GM12878 (cell line): ENCODE measurements at regions not wholly inside any gene's neighbourhood (a gene's known extent, or its start where the extent isn't known, plus 50 kb on each side); places are given as distances from the start of the nearest gene placed in this dataset.

Experiments
- ATAC-seq: fragments of 200-7000 bp; cut with Tn5 transposase; 3 replicates; pipeline ENCODE4 v1.9.1; 2020; ENCODE audit warnings: mild to moderate bottlenecking, moderate library complexity
- BruUV-seq: library from RNA; stranded (reverse); fragments of 400-500 nt; replicated peaks from 2 replicates; lab custom pipeline; 2021; lab: Mats Ljungman, UMichigan
- CTCF ChIA-PET: fragments of 300-600 bp; sonication (Branson Sonifier 250); formaldehyde crosslinking; extraction: SDS; loops from one replicate; lab custom pipeline; 2021; ENCODE audit warnings: inconsistent platforms; lab: Yijun Ruan, JAX
- POLR2A ChIA-PET: fragments of 350-600 bp; formaldehyde crosslinking; extraction: SDS; loops from one replicate; lab custom pipeline; 2021; ENCODE audit warnings: inconsistent platforms; lab: Charles Lee
- RAD21 ChIA-PET: fragments of 300-600 bp; sonication (Branson Sonifier 250); formaldehyde crosslinking; loops from one replicate; lab custom pipeline; 2023; ENCODE audit warnings: antibody characterized with exemption; ENCODE audit not compliant: unreplicated experiment; lab: Charles Lee
- SMC1A ChIA-PET: fragments of 300-600 bp; sonication (Branson Sonifier 250); formaldehyde crosslinking; loops from one replicate; lab custom pipeline; 2023; ENCODE audit not compliant: unreplicated experiment, uncharacterized antibody; lab: Charles Lee
- DNase-seq: peaks from one replicate; pipeline ENCODE4 v3.0.0-alpha.2; 2011; ENCODE audit warnings: low read depth, low spot score
- FAIRE-seq: peaks from 3 replicates; lab custom pipeline; 2011; peaks lifted over from hg19 to GRCh38; lab: Jason Lieb, UNC
- H2AFZ ChIP-seq: 2 replicates; pipeline ENCODE4 v1.6.0; 2011; ENCODE audit warnings: low read depth, low read length, control low read depth; ENCODE audit not compliant: control insufficient read depth
- H3K27ac ChIP-seq: 2 replicates; pipeline ENCODE4 v1.5.1; 2011; ENCODE audit warnings: control low read depth; ENCODE audit not compliant: control insufficient read depth, insufficient read depth
- H3K27me3 ChIP-seq, 2 experiments: replicated peaks in 1 of 2; 2 replicates each; pipeline versions ENCODE4 v1.6.0 to v1.6.1; 2011; ENCODE audit warnings: low read length in 1 of 2; ENCODE audit not compliant: control insufficient read depth in 2 of 2, insufficient read depth in 2 of 2
- H3K36me3 ChIP-seq, 2 experiments: 2 replicates each; pipeline ENCODE4 v1.5.1; 2011; ENCODE audit warnings: low read length in 1 of 2; ENCODE audit not compliant: control insufficient read depth in 2 of 2, insufficient read depth in 2 of 2
- H3K4me1 ChIP-seq: 2 replicates; pipeline ENCODE4 v1.6.1; 2011; ENCODE audit warnings: mild to moderate bottlenecking, low read length, moderate library complexity, mixed read lengths; ENCODE audit not compliant: control insufficient read depth, insufficient read depth
- H3K4me2 ChIP-seq: 2 replicates; pipeline ENCODE4 v1.6.0; 2011; ENCODE audit warnings: control low read depth; ENCODE audit not compliant: control insufficient read depth, insufficient read depth
- H3K4me3 ChIP-seq: fragments of 200-600 bp; sonication (generic); 2 replicates; pipeline ENCODE4 v1.5.1; 2016
- H3K79me2 ChIP-seq: 2 replicates; pipeline ENCODE4 v1.6.0; 2011; ENCODE audit warnings: low read length; ENCODE audit not compliant: control insufficient read depth, insufficient read depth
- H3K9ac ChIP-seq: 2 replicates; pipeline ENCODE4 v1.8.0; 2011; ENCODE audit warnings: low read length, control low read depth, mixed read lengths; ENCODE audit not compliant: control insufficient read depth, insufficient read depth
- H3K9me3 ChIP-seq: replicated peaks from 3 replicates; pipeline ENCODE4 v1.5.1; 2011; ENCODE audit warnings: mild to moderate bottlenecking, low read length; ENCODE audit not compliant: control insufficient read depth, insufficient read depth
- H4K20me1 ChIP-seq: 2 replicates; pipeline ENCODE4 v1.6.0; 2011; ENCODE audit not compliant: control insufficient read depth, insufficient read depth
- BACH1 ChIP-seq: fragments of 450-650 bp; IDR thresholded peaks from 2 replicates; pipeline ENCODE4 v1.6.1; 2017; ENCODE audit warnings: mild to moderate bottlenecking, borderline replicate concordance
- HDAC6 ChIP-seq: fragments of 200-600 bp; sonication (generic); IDR thresholded peaks from one replicate; pipeline ENCODE4 v1.8.0; 2017; ENCODE audit warnings: antibody characterized with exemption; ENCODE audit not compliant: unreplicated experiment
- NR2F1 ChIP-seq: fragments of 450-650 bp; conservative IDR thresholded peaks from 2 replicates; pipeline ENCODE4 v1.6.1; 2017; ENCODE audit warnings: mild to moderate bottlenecking
- SPI1 ChIP-seq: IDR thresholded peaks from 2 replicates; pipeline ENCODE4 v1.6.1; 2011; ENCODE audit warnings: low read depth, mild to moderate bottlenecking, low read length, moderate library complexity, borderline replicate concordance; ENCODE audit not compliant: insufficient read depth
- TBL1XR1 ChIP-seq: IDR thresholded peaks from 2 replicates; pipeline ENCODE4 v1.6.1; 2012; ENCODE audit warnings: low read depth, low read length, improper control_type of control experiment
- ZNF207 ChIP-seq: fragments of 450-650 bp; IDR thresholded peaks from 2 replicates; pipeline ENCODE4 v1.6.1; 2014; ENCODE audit warnings: antibody characterized with exemption, mild to moderate bottlenecking, borderline replicate concordance
- WGBS: methylation state at CpG from one replicate; pipeline ENCODE4 v1.1.6; 2016; ENCODE audit warnings: low lambda C conversion rate; ENCODE audit not compliant: insufficient replicate concordance, insufficient coverage; ENCODE audit errors: missing lambda C conversion rate; 5-methylcytosine and 5-hydroxymethylcytosine counted together
- in situ Hi-C: fragments of 300-500 bp; cut with MboI; formaldehyde crosslinking; loops from 9 replicates; pipeline ENCODE4 v1.14.3; 2018; ENCODE audit warnings: mixed read lengths
- intact Hi-C: fragments of 100-400 bp; cut with micrococcal nuclease; formaldehyde crosslinking; loops from one replicate; pipeline ENCODE4 v1.14.2; 2022; ENCODE audit not compliant: unreplicated experiment
- TF ChIP-seq, protein P1 (sequence below): IDR thresholded peaks from 2 replicates; pipeline ENCODE4 v1.6.1; 2012; ENCODE audit warnings: mild to moderate bottlenecking, low read depth, low read length
- TF ChIP-seq, protein P2 (sequence below): fragments of 450-650 bp; formaldehyde crosslinking; IDR thresholded peaks from 2 replicates; pipeline ENCODE4 v1.5.0; 2022; ENCODE audit warnings: mild to moderate bottlenecking, missing genetic modification characterization
- TF ChIP-seq, protein P3 (sequence below): fragments of 450-650 bp; IDR thresholded peaks from 2 replicates; pipeline ENCODE4 v1.6.1; 2018; ENCODE audit warnings: mild to moderate bottlenecking, low read depth, moderate library complexity; ENCODE audit not compliant: partially characterized antibody
- TF ChIP-seq, protein P4 (sequence below): IDR thresholded peaks from 2 replicates; pipeline ENCODE4 v1.6.1; 2012; ENCODE audit warnings: low read depth, low read length, improper control_type of control experiment
- TF ChIP-seq, protein P5 (sequence below): fragments of 450-650 bp; IDR thresholded peaks from 2 replicates; pipeline ENCODE4 v1.6.1; 2014; ENCODE audit warnings: mild to moderate bottlenecking

DNA sequence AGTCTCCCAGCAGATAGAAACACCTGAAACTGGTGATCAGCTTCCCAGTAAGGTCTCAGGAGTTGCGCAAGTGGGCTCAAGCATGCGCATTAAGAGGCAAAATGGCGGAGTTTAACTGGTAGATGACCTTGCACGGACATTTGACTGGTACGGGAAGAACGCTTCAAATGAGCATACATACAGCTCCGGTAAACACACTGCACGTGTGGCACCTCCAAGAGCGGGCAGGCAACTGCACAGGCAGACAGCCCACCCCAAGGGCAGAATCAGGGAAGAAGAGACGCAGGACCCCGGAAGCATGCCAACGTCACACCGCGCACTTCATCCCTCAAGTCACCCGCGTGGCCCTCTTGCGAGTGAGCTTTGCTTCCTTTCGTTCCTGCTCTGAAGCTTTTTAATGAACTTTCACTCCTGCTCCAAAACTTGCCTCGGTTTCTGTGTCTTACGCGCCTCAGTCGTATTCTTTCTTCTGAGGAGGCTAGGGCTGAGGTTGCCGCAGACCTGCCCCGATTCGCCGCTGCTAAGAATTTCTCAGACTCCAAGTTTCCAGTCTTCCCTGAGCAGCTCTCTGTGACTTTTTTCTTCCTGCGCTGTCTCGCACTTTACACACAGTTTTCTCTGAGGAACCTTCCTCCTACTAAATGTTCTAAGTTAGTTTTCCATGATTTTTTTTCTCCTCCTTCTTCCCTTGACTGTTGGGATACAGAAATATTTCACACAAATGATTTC lies 180.7 kb upstream of the ZFP42 start:
- in situ Hi-C loops = no loop called here
- ChIA-PET CTCF (no interaction called here), RAD21 (no interaction called here), POLR2A (no interaction called here), SMC1A (no interaction called here)
- no peaks in the 10 kb centered on the region for H4K20me1 ChIP-seq
- H3K36me3 ChIP-seq = no peaks in the 10 kb centered on the region
- no peaks in the 10 kb centered on the region for H3K79me2 ChIP-seq
- WGBS = 76% methylated on average over 25 of the region's 28 CpGs
- H2AFZ ChIP-seq = no peak overlapping the region
- FAIRE-seq (no peak), ATAC-seq (no peak), DNase-seq (no peak)
- no peaks in the 10 kb centered on the region; the same call in 2 of the 3 replicates for H3K9me3 ChIP-seq
- intact Hi-C loops = no loop called here
- BruUV-seq = no TSS peak
- H3K9ac ChIP-seq = no peak overlapping the region
- no peaks in the 10 kb centered on the region for H3K4me1 ChIP-seq
- no peak overlapping the region for H3K4me2 ChIP-seq
- H3K27ac ChIP-seq = no peak overlapping the region
- H3K4me3 ChIP-seq = no peak overlapping the region
- H3K27me3 ChIP-seq = no peaks in the 10 kb centered on the region
- TF ChIP-seq, protein P1, sequence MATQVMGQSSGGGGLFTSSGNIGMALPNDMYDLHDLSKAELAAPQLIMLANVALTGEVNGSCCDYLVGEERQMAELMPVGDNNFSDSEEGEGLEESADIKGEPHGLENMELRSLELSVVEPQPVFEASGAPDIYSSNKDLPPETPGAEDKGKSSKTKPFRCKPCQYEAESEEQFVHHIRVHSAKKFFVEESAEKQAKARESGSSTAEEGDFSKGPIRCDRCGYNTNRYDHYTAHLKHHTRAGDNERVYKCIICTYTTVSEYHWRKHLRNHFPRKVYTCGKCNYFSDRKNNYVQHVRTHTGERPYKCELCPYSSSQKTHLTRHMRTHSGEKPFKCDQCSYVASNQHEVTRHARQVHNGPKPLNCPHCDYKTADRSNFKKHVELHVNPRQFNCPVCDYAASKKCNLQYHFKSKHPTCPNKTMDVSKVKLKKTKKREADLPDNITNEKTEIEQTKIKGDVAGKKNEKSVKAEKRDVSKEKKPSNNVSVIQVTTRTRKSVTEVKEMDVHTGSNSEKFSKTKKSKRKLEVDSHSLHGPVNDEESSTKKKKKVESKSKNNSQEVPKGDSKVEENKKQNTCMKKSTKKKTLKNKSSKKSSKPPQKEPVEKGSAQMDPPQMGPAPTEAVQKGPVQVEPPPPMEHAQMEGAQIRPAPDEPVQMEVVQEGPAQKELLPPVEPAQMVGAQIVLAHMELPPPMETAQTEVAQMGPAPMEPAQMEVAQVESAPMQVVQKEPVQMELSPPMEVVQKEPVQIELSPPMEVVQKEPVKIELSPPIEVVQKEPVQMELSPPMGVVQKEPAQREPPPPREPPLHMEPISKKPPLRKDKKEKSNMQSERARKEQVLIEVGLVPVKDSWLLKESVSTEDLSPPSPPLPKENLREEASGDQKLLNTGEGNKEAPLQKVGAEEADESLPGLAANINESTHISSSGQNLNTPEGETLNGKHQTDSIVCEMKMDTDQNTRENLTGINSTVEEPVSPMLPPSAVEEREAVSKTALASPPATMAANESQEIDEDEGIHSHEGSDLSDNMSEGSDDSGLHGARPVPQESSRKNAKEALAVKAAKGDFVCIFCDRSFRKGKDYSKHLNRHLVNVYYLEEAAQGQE = no peak
- TF ChIP-seq HDAC6 = no peak
- TF ChIP-seq, protein P2, sequence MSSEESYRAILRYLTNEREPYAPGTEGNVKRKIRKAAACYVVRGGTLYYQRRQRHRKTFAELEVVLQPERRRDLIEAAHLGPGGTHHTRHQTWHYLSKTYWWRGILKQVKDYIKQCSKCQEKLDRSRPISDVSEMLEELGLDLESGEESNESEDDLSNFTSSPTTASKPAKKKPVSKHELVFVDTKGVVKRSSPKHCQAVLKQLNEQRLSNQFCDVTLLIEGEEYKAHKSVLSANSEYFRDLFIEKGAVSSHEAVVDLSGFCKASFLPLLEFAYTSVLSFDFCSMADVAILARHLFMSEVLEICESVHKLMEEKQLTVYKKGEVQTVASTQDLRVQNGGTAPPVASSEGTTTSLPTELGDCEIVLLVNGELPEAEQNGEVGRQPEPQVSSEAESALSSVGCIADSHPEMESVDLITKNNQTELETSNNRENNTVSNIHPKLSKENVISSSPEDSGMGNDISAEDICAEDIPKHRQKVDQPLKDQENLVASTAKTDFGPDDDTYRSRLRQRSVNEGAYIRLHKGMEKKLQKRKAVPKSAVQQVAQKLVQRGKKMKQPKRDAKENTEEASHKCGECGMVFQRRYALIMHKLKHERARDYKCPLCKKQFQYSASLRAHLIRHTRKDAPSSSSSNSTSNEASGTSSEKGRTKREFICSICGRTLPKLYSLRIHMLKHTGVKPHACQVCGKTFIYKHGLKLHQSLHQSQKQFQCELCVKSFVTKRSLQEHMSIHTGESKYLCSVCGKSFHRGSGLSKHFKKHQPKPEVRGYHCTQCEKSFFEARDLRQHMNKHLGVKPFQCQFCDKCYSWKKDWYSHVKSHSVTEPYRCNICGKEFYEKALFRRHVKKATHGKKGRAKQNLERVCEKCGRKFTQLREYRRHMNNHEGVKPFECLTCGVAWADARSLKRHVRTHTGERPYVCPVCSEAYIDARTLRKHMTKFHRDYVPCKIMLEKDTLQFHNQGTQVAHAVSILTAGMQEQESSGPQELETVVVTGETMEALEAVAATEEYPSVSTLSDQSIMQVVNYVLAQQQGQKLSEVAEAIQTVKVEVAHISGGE (CRISPR knock-in tag) = no peak
- TF ChIP-seq, protein P3, sequence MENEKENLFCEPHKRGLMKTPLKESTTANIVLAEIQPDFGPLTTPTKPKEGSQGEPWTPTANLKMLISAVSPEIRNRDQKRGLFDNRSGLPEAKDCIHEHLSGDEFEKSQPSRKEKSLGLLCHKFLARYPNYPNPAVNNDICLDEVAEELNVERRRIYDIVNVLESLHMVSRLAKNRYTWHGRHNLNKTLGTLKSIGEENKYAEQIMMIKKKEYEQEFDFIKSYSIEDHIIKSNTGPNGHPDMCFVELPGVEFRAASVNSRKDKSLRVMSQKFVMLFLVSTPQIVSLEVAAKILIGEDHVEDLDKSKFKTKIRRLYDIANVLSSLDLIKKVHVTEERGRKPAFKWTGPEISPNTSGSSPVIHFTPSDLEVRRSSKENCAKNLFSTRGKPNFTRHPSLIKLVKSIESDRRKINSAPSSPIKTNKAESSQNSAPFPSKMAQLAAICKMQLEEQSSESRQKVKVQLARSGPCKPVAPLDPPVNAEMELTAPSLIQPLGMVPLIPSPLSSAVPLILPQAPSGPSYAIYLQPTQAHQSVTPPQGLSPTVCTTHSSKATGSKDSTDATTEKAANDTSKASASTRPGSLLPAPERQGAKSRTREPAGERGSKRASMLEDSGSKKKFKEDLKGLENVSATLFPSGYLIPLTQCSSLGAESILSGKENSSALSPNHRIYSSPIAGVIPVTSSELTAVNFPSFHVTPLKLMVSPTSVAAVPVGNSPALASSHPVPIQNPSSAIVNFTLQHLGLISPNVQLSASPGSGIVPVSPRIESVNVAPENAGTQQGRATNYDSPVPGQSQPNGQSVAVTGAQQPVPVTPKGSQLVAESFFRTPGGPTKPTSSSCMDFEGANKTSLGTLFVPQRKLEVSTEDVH = no peak
- no peak for TF ChIP-seq NR2F1
- no peak for TF ChIP-seq SPI1
- TF ChIP-seq BACH1 = no peak
- TF ChIP-seq ZNF207 = no peak
- no peak for TF ChIP-seq TBL1XR1
- TF ChIP-seq, protein P4, sequence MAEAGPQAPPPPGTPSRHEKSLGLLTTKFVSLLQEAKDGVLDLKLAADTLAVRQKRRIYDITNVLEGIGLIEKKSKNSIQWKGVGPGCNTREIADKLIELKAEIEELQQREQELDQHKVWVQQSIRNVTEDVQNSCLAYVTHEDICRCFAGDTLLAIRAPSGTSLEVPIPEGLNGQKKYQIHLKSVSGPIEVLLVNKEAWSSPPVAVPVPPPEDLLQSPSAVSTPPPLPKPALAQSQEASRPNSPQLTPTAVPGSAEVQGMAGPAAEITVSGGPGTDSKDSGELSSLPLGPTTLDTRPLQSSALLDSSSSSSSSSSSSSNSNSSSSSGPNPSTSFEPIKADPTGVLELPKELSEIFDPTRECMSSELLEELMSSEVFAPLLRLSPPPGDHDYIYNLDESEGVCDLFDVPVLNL = no peak
- TF ChIP-seq, protein P5, sequence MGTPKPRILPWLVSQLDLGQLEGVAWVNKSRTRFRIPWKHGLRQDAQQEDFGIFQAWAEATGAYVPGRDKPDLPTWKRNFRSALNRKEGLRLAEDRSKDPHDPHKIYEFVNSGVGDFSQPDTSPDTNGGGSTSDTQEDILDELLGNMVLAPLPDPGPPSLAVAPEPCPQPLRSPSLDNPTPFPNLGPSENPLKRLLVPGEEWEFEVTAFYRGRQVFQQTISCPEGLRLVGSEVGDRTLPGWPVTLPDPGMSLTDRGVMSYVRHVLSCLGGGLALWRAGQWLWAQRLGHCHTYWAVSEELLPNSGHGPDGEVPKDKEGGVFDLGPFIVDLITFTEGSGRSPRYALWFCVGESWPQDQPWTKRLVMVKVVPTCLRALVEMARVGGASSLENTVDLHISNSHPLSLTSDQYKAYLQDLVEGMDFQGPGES = no peak
